ENCODE measurements at regions not wholly inside any gene's neighbourhood (a gene's known extent, or its start where the extent isn't known, plus 50 kb on each side); places are given as distances from the start of the nearest gene placed in this dataset.

GRCh38 chr1:199907361-199907760 is 120.1 kb upstream of the NR5A2 start:
- intact Hi-C loops (cut with micrococcal nuclease): no loop called here
- ATAC-seq: no peak
- Mint-ChIP-seq H3K4me1 (ENCODE audit: low read depth) (no peaks in the 10 kb centered on the region), H3K36me3 (ENCODE audit: low read depth) (no peaks in the 10 kb centered on the region), H3K9me3 (peaks cover 2% of the 10 kb centered on the region), H3K27me3 (peaks cover 2% of the 10 kb centered on the region), H3K27ac (no peak overlapping the region), H3K4me3 (no peak overlapping the region)
- no peak for DNase-seq
- TF ChIP-seq CTCF (IDR thresholded peaks at IDR 0.05): no peak
- ChIA-PET CTCF (no interaction called here), POLR2A (interaction anchor here (0.6 kb wide), 1 partner anchor 75 kb away, joined by 3 read pairs; no protein-coding TSS in a partner anchor)

GRCh38 chr1:199909137-199909536 is 118.4 kb upstream of the NR5A2 start:
- Mint-ChIP-seq H3K4me1 (ENCODE audit: low read depth) (no peaks in the 10 kb centered on the region), H3K27ac (no peak overlapping the region), H3K36me3 (ENCODE audit: low read depth) (no peaks in the 10 kb centered on the region), H3K4me3 (no peak overlapping the region), H3K9me3 (peaks cover 2% of the 10 kb centered on the region), H3K27me3 (peaks cover 2% of the 10 kb centered on the region)
- no peak for ATAC-seq
- DNase-seq: no peak
- ChIA-PET POLR2A (no interaction called here), CTCF (no interaction called here)
- no peak for TF ChIP-seq CTCF (IDR thresholded peaks at IDR 0.05)
- intact Hi-C loops (cut with micrococcal nuclease): no loop called here

GRCh38 chr1:199913318-199913717 is 114.2 kb upstream of the NR5A2 start:
- ATAC-seq (no peak), DNase-seq (no peak)
- H3K27ac Mint-ChIP-seq: no peak overlapping the region
- no peak overlapping the region for H3K4me3 Mint-ChIP-seq
- CTCF ChIA-PET: no interaction called here
- H3K27me3 Mint-ChIP-seq: peaks cover 12% of the 10 kb centered on the region
- intact Hi-C loops (cut with micrococcal nuclease): no loop called here
- TF ChIP-seq CTCF (IDR thresholded peaks at IDR 0.05): no peak
- no peaks in the 10 kb centered on the region for H3K9me3 Mint-ChIP-seq
- POLR2A ChIA-PET: no interaction called here
- no peaks in the 10 kb centered on the region for H3K36me3 Mint-ChIP-seq (ENCODE audit: low read depth)
- H3K4me1 Mint-ChIP-seq (ENCODE audit: low read depth): no peaks in the 10 kb centered on the region

GRCh38 chr1:199914546-199914945 is 113.0 kb upstream of the NR5A2 start:
- Mint-ChIP-seq H3K36me3 (ENCODE audit: low read depth) (no peaks in the 10 kb centered on the region), H3K27ac (no peak overlapping the region), H3K9me3 (no peaks in the 10 kb centered on the region), H3K4me3 (no peak overlapping the region), H3K4me1 (ENCODE audit: low read depth) (no peaks in the 10 kb centered on the region), H3K27me3 (peaks cover 13% of the 10 kb centered on the region)
- no peak for TF ChIP-seq CTCF (IDR thresholded peaks at IDR 0.05)
- DNase-seq (no peak), ATAC-seq (no peak)
- CTCF ChIA-PET: no interaction called here
- POLR2A ChIA-PET: no interaction called here
- intact Hi-C loops (cut with micrococcal nuclease): no loop called here

GRCh38 chr1:199918196-199918769 is 109.2 kb upstream of the NR5A2 start:
- Mint-ChIP-seq H3K36me3 (ENCODE audit: low read depth) (no peaks in the 10 kb centered on the region), H3K27ac (no peak overlapping the region), H3K9me3 (peaks cover 3% of the 10 kb centered on the region), H3K4me3 (no peak overlapping the region), H3K4me1 (ENCODE audit: low read depth) (no peaks in the 10 kb centered on the region), H3K27me3 (peaks cover 32% of the 10 kb centered on the region)
- no peak for TF ChIP-seq CTCF (IDR thresholded peaks at IDR 0.05)
- ChIA-PET CTCF (no interaction called here), POLR2A (no interaction called here)
- intact Hi-C loops (cut with micrococcal nuclease): no loop called here
- ATAC-seq (no peak), DNase-seq (no peak)

All from activated CD8-positive, alpha-beta T cell treated with anti-CD3 and anti-CD28 coated beads for 36 hours (primary cell).